ENCODE measurements at regions not wholly inside any gene's neighbourhood (a gene's known extent, or its start where the extent isn't known, plus 50 kb on each side); places are given as distances from the start of the nearest gene placed in this dataset.
A peak's percentile ranks its signal among the peaks of the same experiment; 100 is the strongest.

DNA sequence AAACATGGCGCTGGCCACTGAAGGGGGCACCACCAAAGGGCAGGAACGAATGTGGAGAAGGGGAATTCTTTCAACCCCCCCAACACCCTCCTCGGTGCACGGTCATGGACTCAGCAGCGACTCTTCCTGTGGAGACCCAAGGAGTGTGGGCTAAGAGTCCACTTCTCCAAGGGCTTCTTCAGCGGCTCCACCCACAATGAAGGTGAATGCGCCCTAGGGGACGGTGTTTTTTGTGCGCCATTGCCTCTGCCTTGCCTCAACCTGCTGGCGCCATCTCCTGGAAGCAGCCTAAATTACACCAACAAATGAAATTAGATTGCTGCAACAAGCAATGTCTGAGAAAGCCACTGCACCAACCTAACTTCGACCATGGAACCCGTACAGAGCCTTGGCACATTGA lies 169.2 kb upstream of the MAGEB18 start (continued):
- no peak for TF ChIP-seq BCL11A (IDR thresholded peaks at IDR 0.05; ENCODE audit: low read depth in 2 of 2, low read length in 2 of 2)
- TF ChIP-seq CREB1 (IDR thresholded peaks at IDR 0.05), result 0 out of 2 replicates have a peak, but pooled peaks have one; percentile 27
